ENCODE measurements at regions not wholly inside any gene's neighbourhood (a gene's known extent, or its start where the extent isn't known, plus 50 kb on each side); places are given as distances from the start of the nearest gene placed in this dataset.

GRCh38 chr13:73837147-73837546 is 297.1 kb downstream of the KLF12 start:
- no peaks in the 10 kb centered on the region for H3K36me3 ChIP-seq (ENCODE audit: insufficient read depth, low read length)
- H3K4me2 ChIP-seq (ENCODE audit: low read length): no peak overlapping the region
- peaks cover 10% of the 10 kb centered on the region for H3K4me1 ChIP-seq (ENCODE audit: insufficient read depth, low read length, severe bottlenecking)
- no peak overlapping the region for H3K4me3 ChIP-seq (ENCODE audit: low read depth, low read length, poor library complexity, severe bottlenecking)
- TF ChIP-seq EZH2 (IDR thresholded peaks at IDR 0.05; ENCODE audit: borderline replicate concordance, low read length) (no peak), CTCF (IDR thresholded peaks at IDR 0.05; ENCODE audit: low read length) (no peak)
- H3F3A ChIP-seq (ENCODE audit: insufficient read depth, low read length): no peaks in the 10 kb centered on the region
- H3K27me3 ChIP-seq (ENCODE audit: insufficient read depth, low read length): no peaks in the 10 kb centered on the region
- no peaks in the 10 kb centered on the region for H3K79me2 ChIP-seq (ENCODE audit: insufficient read depth, low read length)
- no peak overlapping the region for H3K27ac ChIP-seq (ENCODE audit: low read depth, low read length, poor library complexity, severe bottlenecking)
- H3K9ac ChIP-seq (ENCODE audit: low read length): no peak overlapping the region
- no peak overlapping the region for H2AFZ ChIP-seq (ENCODE audit: low read length)
- no peaks in the 10 kb centered on the region for H4K20me1 ChIP-seq (ENCODE audit: insufficient read depth, low read length)
- no peaks in the 10 kb centered on the region for H3K9me2 ChIP-seq (ENCODE audit: low read depth, low read length)
- no peaks in the 10 kb centered on the region for H3K9me3 ChIP-seq (ENCODE audit: low read length)

GRCh38 chr13:73835138-73835721 is 299.0 kb downstream of the KLF12 start:
- no peak overlapping the region for H2AFZ ChIP-seq (ENCODE audit: low read length)
- peaks cover 13% of the 10 kb centered on the region for H3K4me1 ChIP-seq (ENCODE audit: insufficient read depth, low read length, severe bottlenecking)
- no peaks in the 10 kb centered on the region for H3F3A ChIP-seq (ENCODE audit: insufficient read depth, low read length)
- no peak overlapping the region for H3K4me3 ChIP-seq (ENCODE audit: low read depth, low read length, poor library complexity, severe bottlenecking)
- no peaks in the 10 kb centered on the region for H3K9me2 ChIP-seq (ENCODE audit: low read depth, low read length)
- H3K79me2 ChIP-seq (ENCODE audit: insufficient read depth, low read length): no peaks in the 10 kb centered on the region
- no peak overlapping the region for H3K9ac ChIP-seq (ENCODE audit: low read length)
- H3K27me3 ChIP-seq (ENCODE audit: insufficient read depth, low read length): no peaks in the 10 kb centered on the region
- H3K27ac ChIP-seq (ENCODE audit: low read depth, low read length, poor library complexity, severe bottlenecking): no peak overlapping the region
- H4K20me1 ChIP-seq (ENCODE audit: insufficient read depth, low read length): no peaks in the 10 kb centered on the region
- TF ChIP-seq EZH2 (IDR thresholded peaks at IDR 0.05; ENCODE audit: borderline replicate concordance, low read length) (no peak), CTCF (IDR thresholded peaks at IDR 0.05; ENCODE audit: low read length) (peak; percentile 85)
- H3K4me2 ChIP-seq (ENCODE audit: low read length): no peak overlapping the region
- H3K9me3 ChIP-seq (ENCODE audit: low read length): no peaks in the 10 kb centered on the region
- no peaks in the 10 kb centered on the region for H3K36me3 ChIP-seq (ENCODE audit: insufficient read depth, low read length)

- TF ChIP-seq EZH2 (IDR thresholded peaks at IDR 0.05; ENCODE audit: borderline replicate concordance, low read length) (no peak), CTCF (IDR thresholded peaks at IDR 0.05; ENCODE audit: low read length) (no peak)
- no peaks in the 10 kb centered on the region for H3K36me3 ChIP-seq (ENCODE audit: insufficient read depth, low read length)
- no peak overlapping the region for H3K27ac ChIP-seq (ENCODE audit: low read depth, low read length, poor library complexity, severe bottlenecking)
- no peak overlapping the region for H3K4me3 ChIP-seq (ENCODE audit: low read depth, low read length, poor library complexity, severe bottlenecking)
- H3K4me1 ChIP-seq (ENCODE audit: insufficient read depth, low read length, severe bottlenecking): peaks cover 13% of the 10 kb centered on the region
- H3K9me3 ChIP-seq (ENCODE audit: low read length): no peaks in the 10 kb centered on the region
- no peak overlapping the region for H3K4me2 ChIP-seq (ENCODE audit: low read length)
- H3K27me3 ChIP-seq (ENCODE audit: insufficient read depth, low read length): no peaks in the 10 kb centered on the region
- H2AFZ ChIP-seq (ENCODE audit: low read length): no peak overlapping the region
- H3K9ac ChIP-seq (ENCODE audit: low read length): no peak overlapping the region
- H3K9me2 ChIP-seq (ENCODE audit: low read depth, low read length): no peaks in the 10 kb centered on the region
- no peaks in the 10 kb centered on the region for H4K20me1 ChIP-seq (ENCODE audit: insufficient read depth, low read length)
- H3K79me2 ChIP-seq (ENCODE audit: insufficient read depth, low read length): no peaks in the 10 kb centered on the region
- no peaks in the 10 kb centered on the region for H3F3A ChIP-seq (ENCODE audit: insufficient read depth, low read length)
Measured at GRCh38 chr13:73833325-73834070, 300.7 kb downstream of the KLF12 start.
